IPS DF 4.7 (cell line): ENCODE measurements at regions not wholly inside any gene's neighbourhood (a gene's known extent, or its start where the extent isn't known, plus 50 kb on each side); places are given as distances from the start of the nearest gene placed in this dataset.
A peak's percentile ranks its signal among the peaks of the same experiment; 100 is the strongest.

Experiments used
- DNase-seq: peaks from one replicate; pipeline ENCODE4 v3.0.0-alpha.2; 2013; ENCODE audit warnings: low spot score; ENCODE audit errors: extremely low read depth

DNA sequence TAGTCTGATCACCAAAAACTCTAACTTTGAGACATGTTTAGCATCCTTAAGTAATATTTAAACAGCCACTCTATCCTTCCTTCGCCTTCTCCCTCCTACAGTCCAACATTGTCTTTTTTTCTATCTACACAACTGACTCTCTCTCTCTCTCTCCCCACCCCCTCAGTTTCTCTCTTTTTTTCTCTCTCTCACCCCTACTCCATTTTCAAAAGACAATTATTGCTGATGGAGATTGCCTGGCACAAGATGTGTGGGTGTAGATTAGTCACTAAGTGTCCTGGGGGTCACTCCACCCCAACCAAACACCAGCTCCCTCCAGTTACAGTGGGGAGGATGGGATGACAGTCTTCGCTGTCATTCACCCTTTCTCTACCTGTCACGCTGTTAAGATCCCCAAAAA lies 94.5 kb upstream of the NFIA start:
- no peak for DNase-seq

- DNase-seq: no peak
These were observed 98.1 kb upstream of the NFIA start for GRCh38 chr1:60984062-60984799.

DNA sequence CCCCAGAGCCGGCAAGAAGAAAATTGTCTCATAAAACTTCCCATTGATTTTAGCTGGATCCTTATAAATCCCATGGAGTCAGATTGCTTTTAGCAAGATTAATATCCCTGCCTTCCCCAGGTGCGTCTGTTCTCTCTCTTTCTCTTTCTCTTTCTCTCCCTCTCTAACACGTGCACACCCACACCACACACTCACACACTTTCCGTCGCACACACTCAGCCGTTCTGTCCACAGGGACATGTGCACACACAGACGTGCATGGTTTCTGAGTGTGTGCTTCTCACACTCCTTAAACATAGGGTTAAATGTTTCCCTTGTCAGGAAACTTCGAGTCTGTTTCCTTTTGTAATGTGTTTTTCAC lies 98.7 kb upstream of the NFIA start:
- no peak for DNase-seq

DNA sequence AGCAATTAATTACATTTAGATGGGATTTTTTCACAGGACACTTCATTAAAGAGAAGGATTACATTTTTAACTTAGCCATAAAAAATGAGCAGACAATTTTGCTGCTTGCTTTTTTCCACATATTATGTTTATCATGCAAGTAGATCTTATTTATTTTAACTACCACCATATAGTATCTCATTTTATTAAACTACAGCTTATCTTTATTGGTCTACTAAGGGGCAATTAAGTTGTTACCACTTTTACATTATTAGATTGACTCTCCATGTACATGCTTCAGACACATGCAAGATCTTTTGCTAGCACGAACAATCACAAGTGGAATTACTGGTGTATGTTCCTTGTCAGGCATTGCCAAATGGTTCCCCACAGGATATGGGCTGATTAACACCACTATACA lies 99.8 kb upstream of the NFIA start:
- DNase-seq: no peak

DNA sequence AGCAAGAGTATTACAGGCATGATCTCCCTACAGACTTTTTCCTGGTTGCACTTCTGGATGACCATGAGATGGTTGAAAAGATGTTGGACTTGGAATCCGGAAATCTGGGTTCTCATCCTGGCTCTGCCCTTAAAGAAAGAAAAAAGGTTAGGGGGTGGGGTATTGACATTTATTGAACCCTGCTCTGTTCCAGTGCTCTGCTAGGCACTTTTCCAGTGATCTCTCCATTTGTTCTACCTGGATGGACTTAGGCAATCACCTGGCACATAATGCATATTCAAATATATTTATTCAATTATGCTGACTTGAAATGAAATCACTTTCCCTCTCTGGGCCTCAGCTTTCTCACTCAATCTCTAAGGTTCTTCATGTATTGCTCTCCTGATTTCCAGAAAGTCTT lies 101.0 kb upstream of the NFIA start:
- no peak for DNase-seq

GRCh38 chr1:60978421-60979357 lies 103.7 kb upstream of the NFIA start:
- DNase-seq: no peak

DNA sequence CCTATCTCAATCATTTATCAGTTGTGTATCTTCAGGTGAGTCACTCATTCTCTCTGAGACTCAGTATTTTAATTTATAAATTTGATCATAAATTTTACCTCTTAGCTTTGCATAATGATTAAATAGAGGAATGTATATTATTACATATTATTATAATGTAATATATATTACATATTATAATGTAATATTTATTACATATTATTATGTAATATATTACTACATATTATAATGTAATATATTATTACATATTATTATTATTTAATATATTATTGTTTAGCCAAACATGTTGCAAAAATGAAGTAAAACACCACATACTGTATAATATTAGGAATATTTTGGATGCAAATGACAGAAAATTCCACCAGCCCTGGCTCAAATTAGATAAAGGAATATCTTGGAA lies 104.7 kb upstream of the NFIA start:
- no peak for DNase-seq

DNA sequence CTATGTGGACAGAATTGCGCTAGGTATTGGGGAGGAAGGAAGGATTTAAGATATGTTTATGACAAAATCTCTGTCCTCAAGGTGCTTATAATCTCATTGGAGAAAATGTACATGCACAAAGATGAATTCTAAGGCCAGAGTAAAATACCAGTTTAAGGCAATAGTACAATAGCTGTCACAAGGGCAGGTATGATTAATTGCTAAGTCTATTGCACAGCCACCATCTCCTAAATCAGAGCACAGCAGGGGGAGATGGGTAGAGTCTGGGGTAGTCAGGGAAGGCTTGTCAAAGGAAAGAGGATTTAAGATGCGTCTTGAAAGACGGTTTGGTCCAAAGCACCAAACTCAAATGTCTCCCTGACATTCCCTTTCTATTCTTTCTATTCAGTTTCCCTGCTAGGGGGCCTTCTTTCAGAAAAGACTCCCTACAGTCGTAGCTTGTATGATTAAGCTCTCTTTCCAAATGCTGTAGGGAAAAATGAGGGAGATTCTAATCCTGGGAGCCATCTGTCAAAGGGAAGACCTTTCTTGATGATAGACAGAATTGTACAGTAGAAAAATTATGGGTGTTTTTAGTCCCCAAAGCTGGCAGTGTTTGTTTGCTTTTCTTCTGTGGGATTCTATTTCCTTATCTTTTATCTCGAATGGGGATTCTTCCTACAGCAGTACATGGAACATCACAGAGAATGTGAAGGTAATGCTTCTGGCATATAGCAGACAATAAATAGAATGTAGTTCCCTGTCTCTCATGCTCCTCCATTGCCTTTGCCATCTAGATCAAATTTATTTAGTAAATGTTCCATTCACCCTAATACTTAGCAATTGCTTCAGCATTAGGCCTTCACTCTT lies 107.6 kb upstream of the NFIA start:
- DNase-seq: no peak

DNA sequence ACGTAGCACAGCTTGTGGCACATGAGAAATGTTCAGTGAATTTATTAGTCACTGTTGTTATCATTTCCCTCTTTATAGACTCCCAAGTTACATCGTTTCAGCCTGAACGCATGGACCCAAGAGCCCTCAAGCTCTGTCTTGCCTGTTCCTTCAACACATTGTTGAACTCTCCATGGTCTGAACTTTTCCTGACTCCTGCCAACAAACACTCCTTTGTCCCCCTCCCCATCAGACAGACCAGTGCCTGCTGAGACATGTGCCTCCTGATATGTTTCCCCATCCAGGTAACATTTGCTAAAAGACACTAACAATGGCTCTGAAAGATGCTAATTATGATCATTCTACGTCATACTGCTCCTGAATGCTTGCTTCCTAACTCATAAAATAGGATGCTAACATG lies 108.7 kb upstream of the NFIA start:
- no peak for DNase-seq

GRCh38 chr1:60972841-60973364 lies 109.5 kb upstream of the NFIA start:
- DNase-seq: no peak

- no peak for DNase-seq
These were observed 111.0 kb upstream of the NFIA start for GRCh38 chr1:60971330-60971729.

DNA sequence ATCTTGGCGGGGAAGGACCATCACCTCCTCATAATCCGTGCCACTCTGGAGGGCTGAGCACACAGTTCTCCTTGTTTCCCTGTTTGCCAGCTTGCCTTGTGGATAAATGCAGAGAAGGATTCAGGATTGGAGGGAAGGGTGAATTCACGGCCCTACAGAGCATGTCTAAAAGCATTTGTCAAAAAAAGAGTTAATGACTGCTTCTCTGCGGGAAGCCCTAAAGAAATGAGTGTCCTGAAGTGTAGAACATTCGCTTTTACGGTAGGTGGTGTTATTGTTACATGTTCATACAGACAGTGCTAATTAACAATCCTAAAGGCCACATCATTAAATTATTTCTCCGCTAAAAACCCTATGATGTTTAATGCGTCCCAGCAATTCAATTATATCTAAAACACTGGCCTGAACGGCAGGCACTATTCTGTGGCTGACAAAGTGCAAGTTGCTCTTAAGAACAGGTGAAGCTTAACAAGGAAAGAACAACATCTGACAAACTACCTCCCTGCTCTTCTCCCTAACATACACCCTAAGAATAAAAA lies 112.3 kb upstream of the NFIA start:
- peak; percentile 16 for DNase-seq

GRCh38 chr1:60965280-60965854 lies 117.0 kb upstream of the NFIA start:
- DNase-seq: no peak

DNA sequence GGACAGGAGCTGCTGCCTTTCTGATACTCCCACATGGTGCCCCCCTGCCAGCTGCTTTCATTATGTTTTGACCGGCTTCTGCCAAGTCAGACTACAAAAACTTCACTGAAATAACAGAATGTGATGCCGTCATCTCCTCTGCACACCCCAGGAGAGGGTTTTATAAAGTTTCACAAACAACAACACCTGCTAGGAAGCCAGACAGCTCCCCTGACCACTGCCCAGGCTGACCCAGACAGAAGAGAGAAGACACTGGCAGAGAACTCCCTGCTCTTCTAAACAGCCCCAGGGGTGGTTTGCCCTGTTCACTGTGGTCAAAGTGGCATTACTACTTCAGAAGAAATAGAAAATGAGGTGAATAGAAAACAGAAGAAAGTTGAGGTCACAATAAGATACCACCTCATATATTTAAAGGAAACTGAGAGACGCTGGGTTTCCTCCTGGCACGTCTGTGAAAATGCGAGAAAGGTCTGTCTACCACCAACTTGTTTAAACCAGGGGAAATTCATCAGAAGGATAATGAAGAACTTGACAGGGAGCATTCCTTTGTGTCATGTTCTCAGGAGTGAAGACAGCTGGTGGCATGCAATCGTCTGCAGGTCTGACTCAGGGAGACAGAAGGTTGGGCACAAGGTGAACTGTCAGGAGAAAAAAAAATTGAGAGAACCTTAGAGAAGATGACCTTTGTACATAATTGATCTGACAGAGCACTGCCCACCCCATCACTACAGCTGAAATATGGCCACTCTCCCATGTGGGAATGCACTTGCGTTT lies 119.0 kb upstream of the NFIA start:
- no peak for DNase-seq

GRCh38 chr1:60960891-60961461 lies 121.4 kb upstream of the NFIA start:
- DNase-seq: no peak

DNA sequence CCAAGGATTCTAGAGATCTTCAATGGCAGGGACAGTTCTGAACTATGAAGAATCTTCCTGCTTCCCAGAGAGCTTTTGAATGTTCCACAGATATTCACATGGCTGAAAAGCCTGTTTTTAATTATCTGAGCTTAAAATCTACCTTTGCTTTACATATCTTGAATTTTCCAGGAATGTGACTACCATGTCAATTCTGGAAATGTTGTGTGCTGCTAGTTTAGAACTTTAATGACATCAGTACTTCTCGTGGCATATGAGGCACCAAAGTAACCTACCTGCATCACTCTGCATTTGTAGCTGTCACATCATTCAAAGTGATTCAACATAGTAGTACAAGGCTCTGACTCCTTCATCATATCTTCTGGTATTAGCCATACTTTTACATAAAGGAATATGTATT lies 122.7 kb upstream of the NFIA start:
- no peak for DNase-seq

GRCh38 chr1:60958001-60958400 lies 124.4 kb upstream of the NFIA start:
- DNase-seq: no peak

DNA sequence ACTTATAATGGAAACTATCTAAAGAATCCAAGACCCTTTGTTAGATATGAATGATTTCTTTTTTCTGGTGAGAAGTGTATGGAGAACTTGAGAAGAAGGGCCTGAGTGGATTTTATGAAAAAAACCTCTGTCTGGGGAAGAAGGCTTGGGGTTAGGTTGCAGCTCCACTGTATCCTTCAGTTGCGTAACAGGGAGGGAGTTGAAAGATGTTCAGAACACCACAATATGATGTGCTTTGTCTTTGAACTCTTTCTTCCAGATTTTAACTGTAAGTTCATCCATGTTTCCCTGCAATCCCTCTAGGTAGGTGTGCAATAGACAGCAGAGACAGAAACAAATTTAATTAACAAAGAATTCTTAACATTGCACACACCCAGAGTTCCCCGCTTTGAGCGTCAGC lies 125.8 kb upstream of the NFIA start:
- no peak for DNase-seq

DNA sequence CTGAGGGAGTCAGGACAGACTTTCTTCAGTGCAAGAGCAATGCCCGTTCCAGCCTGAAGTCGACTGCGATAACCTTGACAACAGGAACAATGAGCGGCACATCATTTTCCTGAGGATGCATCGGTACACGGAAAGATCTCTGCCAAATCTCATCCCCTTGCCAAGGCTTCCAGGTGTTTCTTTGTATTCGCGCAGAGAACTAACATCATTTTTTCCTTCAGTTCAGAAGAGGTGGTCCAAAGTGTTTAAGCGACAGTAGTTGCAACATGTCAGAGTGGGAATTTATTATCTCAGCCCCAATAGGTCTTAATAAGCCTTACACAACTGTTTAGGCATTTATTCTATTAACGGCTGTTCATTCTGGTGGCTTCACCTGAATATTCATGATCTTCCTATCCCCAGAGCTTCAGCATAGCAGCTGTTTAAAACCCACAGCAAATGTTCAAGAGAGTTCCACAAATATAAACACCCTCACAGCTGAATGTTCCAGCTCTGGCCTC lies 129.7 kb upstream of the NFIA start:
- no peak for DNase-seq
